C4-2B (cell line): ENCODE measurements at regions not wholly inside any gene's neighbourhood (a gene's known extent, or its start where the extent isn't known, plus 50 kb on each side); places are given as distances from the start of the nearest gene placed in this dataset.
A peak's percentile ranks its signal among the peaks of the same experiment; 100 is the strongest.

ENCODE experiments used
- H3K27ac ChIP-seq: fragments of 450-650 bp; 2 replicates; pipeline ENCODE4 v1.5.1; 2017
- CTCF ChIP-seq: fragments of 450-650 bp; conservative IDR thresholded peaks from 2 replicates; pipeline ENCODE4 v1.5.1; 2017; ENCODE audit warnings: mild to moderate bottlenecking
- ZFX ChIP-seq: fragments of 450-650 bp; IDR thresholded peaks from 2 replicates; pipeline ENCODE4 v1.6.1; 2017

DNA sequence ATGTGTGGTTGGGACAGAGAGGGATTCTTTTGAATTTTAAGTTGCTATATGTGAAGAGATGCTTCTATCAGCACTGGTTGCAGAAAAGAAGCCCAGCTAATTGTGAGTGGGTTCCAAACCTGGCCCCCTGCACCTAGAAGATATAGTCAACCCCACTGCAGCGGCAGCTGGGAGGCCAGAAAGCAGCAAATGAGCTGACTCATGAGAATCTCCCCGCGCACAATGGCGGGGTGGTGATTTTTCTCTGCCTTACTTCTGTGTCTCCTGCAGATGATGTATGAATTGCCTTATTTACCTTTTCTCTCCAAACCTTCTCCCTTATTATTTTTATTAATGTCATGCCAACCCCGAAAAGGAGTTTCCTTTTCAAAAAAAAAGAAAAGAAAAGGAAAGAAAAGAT lies 89.7 kb downstream of the MAF start:
- TF ChIP-seq CTCF = no peak
- TF ChIP-seq ZFX = no peak
- no peak overlapping the region for H3K27ac ChIP-seq

- H3K27ac ChIP-seq = peak overlapping the region; percentile 41
- TF ChIP-seq CTCF = no peak
- no peak for TF ChIP-seq ZFX
Observed at GRCh38 chr16:79509906-79510305, 90.6 kb downstream of the MAF start.

DNA sequence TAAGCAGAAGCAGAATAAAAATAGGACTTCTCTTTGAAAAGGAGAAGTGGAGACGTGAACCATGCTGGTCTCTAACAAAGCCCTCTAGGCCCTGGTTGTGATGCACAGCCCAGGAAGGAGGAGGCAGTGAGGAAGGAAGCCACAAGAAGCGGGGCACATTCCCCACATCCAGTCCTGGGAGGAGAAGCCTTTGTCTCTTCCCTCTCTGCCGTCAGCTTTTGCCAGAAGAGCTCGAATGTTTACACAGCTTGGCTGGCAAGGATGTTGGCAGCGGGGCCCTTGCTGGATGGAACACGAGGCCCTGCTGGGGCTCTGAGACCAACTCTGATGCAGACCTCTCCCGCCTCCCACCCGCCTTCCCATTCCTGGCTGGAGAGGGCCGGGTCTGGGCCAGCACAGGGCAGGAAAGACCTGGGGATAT lies 91.3 kb downstream of the MAF start:
- TF ChIP-seq CTCF (no peak), ZFX (peak; percentile 29; the same call in 1 of the 2 replicates)
- peak overlapping the region; percentile 41 for H3K27ac ChIP-seq

DNA sequence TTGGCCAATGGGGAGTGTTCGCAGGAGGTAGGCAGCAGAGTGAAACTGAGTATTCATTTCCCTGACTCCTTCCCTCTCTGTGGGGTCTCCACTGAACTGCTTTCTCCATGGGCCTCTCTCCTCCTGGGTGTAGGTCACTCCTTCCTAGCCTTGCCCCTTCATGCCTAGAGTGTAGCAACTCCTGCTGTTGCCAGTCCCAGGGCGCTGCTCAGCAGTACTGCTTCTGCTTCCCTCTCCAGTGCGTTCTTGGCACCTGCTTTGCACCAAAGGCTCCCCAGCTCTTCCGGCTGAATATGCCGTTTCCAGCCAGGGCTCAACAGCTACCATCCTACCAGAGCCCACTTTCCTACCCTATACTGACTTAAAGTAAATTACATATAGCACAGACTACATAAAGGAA lies 92.2 kb downstream of the MAF start:
- no peak for TF ChIP-seq ZFX
- no peak for TF ChIP-seq CTCF
- no peak overlapping the region for H3K27ac ChIP-seq

- H3K27ac ChIP-seq = no peak overlapping the region
- TF ChIP-seq ZFX = no peak
- TF ChIP-seq CTCF = no peak
Observed at GRCh38 chr16:79505344-79505743, 95.2 kb downstream of the MAF start.

DNA sequence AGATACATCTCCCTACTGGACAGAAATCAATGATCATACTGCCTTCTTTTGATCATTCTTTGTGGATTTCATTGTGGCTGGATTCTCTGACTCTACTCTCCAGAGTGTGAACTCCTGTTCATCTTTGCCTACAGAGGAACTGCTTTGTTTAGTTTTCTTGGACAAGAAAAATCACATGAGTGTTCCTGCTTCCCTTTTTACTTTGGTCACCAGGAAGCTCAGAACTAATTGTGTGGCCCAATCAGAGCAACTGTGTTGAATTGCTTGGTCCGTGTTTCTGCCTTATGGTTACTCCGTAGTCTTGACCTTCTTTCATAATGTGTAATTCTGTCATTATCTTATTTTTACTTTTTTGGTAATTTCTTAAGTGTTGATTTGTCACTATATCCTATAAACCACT lies 97.0 kb downstream of the MAF start:
- H3K27ac ChIP-seq = no peak overlapping the region
- no peak for TF ChIP-seq ZFX

GRCh38 chr16:79501446-79501845 lies 99.1 kb downstream of the MAF start:
- TF ChIP-seq ZFX = no peak
- TF ChIP-seq CTCF = no peak
- H3K27ac ChIP-seq = no peak overlapping the region

- no peak overlapping the region for H3K27ac ChIP-seq
- TF ChIP-seq ZFX (no peak), CTCF (no peak)
Observed at GRCh38 chr16:79500866-79501265, 99.7 kb downstream of the MAF start.
